Breast epithelium (tissue), 4 donors: ENCODE measurements at regions not wholly inside any gene's neighbourhood (a gene's known extent, or its start where the extent isn't known, plus 50 kb on each side); places are given as distances from the start of the nearest gene placed in this dataset.
"Not testable (repeated sequence)": the region's sequence is repeated elsewhere in the genome, so short reads cannot be mapped to it uniquely, and the experiment has no call there.

Experiments
- DNase-seq, 2 donors: peaks; one replicate each; pipeline ENCODE4 v3.0.0-alpha.2; 2019; ENCODE audit warnings: low spot score in 2 of 2
- H3K27ac ChIP-seq, 2 donors: fragments of 200-600 bp; sonication (generic) in 1 of 2; one replicate each; pipeline ENCODE4 v1.5.1; 2016 to 2019; ENCODE audit warnings: mild to moderate bottlenecking in 1 of 2
- H3K27me3 ChIP-seq, 2 donors: fragments of 200-600 bp; sonication (generic) in 1 of 2; one replicate each; pipeline versions ENCODE4 v1.5.1 to v1.6.0; 2017 to 2019; ENCODE audit warnings: control low read depth in 1 of 2, mild to moderate bottlenecking in 1 of 2
- H3K36me3 ChIP-seq: fragments of 200-600 bp; one replicate; pipeline ENCODE4 v1.5.1; 2019
- H3K4me1 ChIP-seq, 2 donors: fragments of 200-600 bp; sonication (generic); one replicate each; pipeline ENCODE4 v1.5.1; 2016 to 2019; ENCODE audit warnings: control low read depth in 1 of 2
- H3K4me3 ChIP-seq, 3 donors: fragments of 200-600 bp; sonication (generic); 1 replicate in 2 of 3; 2 replicates in 1 of 3; pipeline ENCODE4 v1.5.1; 2016 to 2019; ENCODE audit warnings: mild to moderate bottlenecking in 3 of 3, moderate library complexity in 2 of 3
- H3K9me3 ChIP-seq, 2 donors: fragments of 200-600 bp; sonication (generic) in 1 of 2; one replicate each; pipeline ENCODE4 v1.5.1; 2016 to 2019; ENCODE audit warnings: control low read depth in 1 of 2
- CTCF ChIP-seq, 3 donors: fragments of 450-650 bp; IDR thresholded peaks; one replicate each; pipeline ENCODE4 v1.5.1; 2016 to 2017; ENCODE audit warnings: antibody characterized with exemption in 3 of 3, mild to moderate bottlenecking in 3 of 3, moderate library complexity in 3 of 3
- POLR2A ChIP-seq: fragments of 450-650 bp; IDR thresholded peaks from one replicate; pipeline ENCODE4 v1.6.1; 2016; ENCODE audit warnings: antibody characterized with exemption, mild to moderate bottlenecking, moderate library complexity
- POLR2AphosphoS5 ChIP-seq, 3 donors: sonication (generic); formaldehyde crosslinking; IDR thresholded peaks; one replicate each; pipeline ENCODE4 v1.6.1; 2017; ENCODE audit warnings: antibody characterized with exemption in 3 of 3
- intact Hi-C: fragments of 100-400 bp; cut with DNase I; formaldehyde crosslinking; loops from one replicate; pipeline ENCODE4 v1.15.1; 2023; ENCODE audit warnings: low total_unique reads

- H3K36me3 ChIP-seq: no peaks in the 10 kb centered on the region
- no peak overlapping the region for H3K27ac ChIP-seq
- DNase-seq: no peak
- TF ChIP-seq POLR2AphosphoS5 (IDR thresholded peaks at IDR 0.05): no peak
- TF ChIP-seq POLR2A: no peak
- no peak for TF ChIP-seq CTCF (IDR thresholded peaks at IDR 0.05)
- H3K9me3 ChIP-seq: no peaks in the 10 kb centered on the region
- intact Hi-C loops: no loop called here
- no peaks in the 10 kb centered on the region for H3K4me1 ChIP-seq
- H3K27me3 ChIP-seq: no peaks in the 10 kb centered on the region
- no peak overlapping the region for H3K4me3 ChIP-seq
These were observed 628.8 kb upstream of the CITED2 start for GRCh38 chr6:140003217-140003616.

- no peaks in the 10 kb centered on the region for H3K4me1 ChIP-seq
- DNase-seq: no peak
- no peak for TF ChIP-seq POLR2AphosphoS5 (IDR thresholded peaks at IDR 0.05)
These were observed 628.1 kb upstream of the CITED2 start for GRCh38 chr6:140002396-140003022.

GRCh38 chr6:140001821-140002341 is 627.4 kb upstream of the CITED2 start:
- Histone ChIP-seq H3K4me3 (no peak overlapping the region), H3K4me1 (no peaks in the 10 kb centered on the region), H3K36me3 (no peaks in the 10 kb centered on the region), H3K9me3 (no peaks in the 10 kb centered on the region), H3K27ac (no peak overlapping the region), H3K27me3 (no peaks in the 10 kb centered on the region)
- TF ChIP-seq POLR2A: no peak
- no peak for TF ChIP-seq CTCF (IDR thresholded peaks at IDR 0.05)
- TF ChIP-seq POLR2AphosphoS5 (IDR thresholded peaks at IDR 0.05): no peak
- intact Hi-C loops: no loop called here
- no peak for DNase-seq

More at GRCh38 chr6:140002396-140003022, 628.1 kb upstream of the CITED2 start:
- Histone ChIP-seq H3K4me3 (no peak overlapping the region), H3K9me3 (no peaks in the 10 kb centered on the region), H3K36me3 (no peaks in the 10 kb centered on the region), H3K27ac (no peak overlapping the region), H3K27me3 (no peaks in the 10 kb centered on the region)
- intact Hi-C loops: no loop called here

GRCh38 chr6:140001005-140001404 is 626.6 kb upstream of the CITED2 start:
- Histone ChIP-seq H3K27me3 (no peaks in the 10 kb centered on the region), H3K4me3 (no peak overlapping the region), H3K9me3 (no peaks in the 10 kb centered on the region), H3K36me3 (no peaks in the 10 kb centered on the region), H3K27ac (no peak overlapping the region), H3K4me1 (no peaks in the 10 kb centered on the region)
- TF ChIP-seq POLR2A: no peak
- no peak for TF ChIP-seq CTCF (IDR thresholded peaks at IDR 0.05)
- TF ChIP-seq POLR2AphosphoS5 (IDR thresholded peaks at IDR 0.05): no peak
- DNase-seq: no peak
- intact Hi-C loops: no loop called here

GRCh38 chr6:139999661-140000060 is 625.2 kb upstream of the CITED2 start:
- H3K27me3 ChIP-seq, intact Hi-C loops, H3K4me1 ChIP-seq, DNase-seq, H3K27ac ChIP-seq, H3K36me3 ChIP-seq, H3K4me3 ChIP-seq, H3K9me3 ChIP-seq: not testable (repeated sequence)

- H3K36me3 ChIP-seq, H3K27me3 ChIP-seq, H3K9me3 ChIP-seq, intact Hi-C loops, H3K4me3 ChIP-seq, H3K4me1 ChIP-seq, H3K27ac ChIP-seq, DNase-seq: not testable (repeated sequence)
These were observed 624.0 kb upstream of the CITED2 start for GRCh38 chr6:139998478-139998877.
